HG03432 (cell line): ENCODE measurements at regions not wholly inside any gene's neighbourhood (a gene's known extent, or its start where the extent isn't known, plus 50 kb on each side); places are given as distances from the start of the nearest gene placed in this dataset.

ENCODE experiments used
- ATAC-seq: cut with Tn5 transposase; IDR thresholded peaks from one replicate; pipeline ENCODE4 v1.9.1; 2021; ENCODE audit warnings: mild to moderate bottlenecking, moderate library complexity; ENCODE audit not compliant: unreplicated experiment

- ATAC-seq, result no peak
Observed at GRCh38 chr9:81741103-81741502, 51.8 kb upstream of the TLE1 start.

GRCh38 chr9:81748091-81748490 lies 58.7 kb upstream of the TLE1 start:
- no peak for ATAC-seq

GRCh38 chr9:81753436-81753835 lies 64.1 kb upstream of the TLE1 start:
- no peak for ATAC-seq

- ATAC-seq, result no peak
Observed at GRCh38 chr9:81754245-81754644, 64.9 kb upstream of the TLE1 start.

- no peak for ATAC-seq
Observed at GRCh38 chr9:81755721-81756120, 66.4 kb upstream of the TLE1 start.

GRCh38 chr9:81756561-81756960 lies 67.2 kb upstream of the TLE1 start:
- ATAC-seq, result no peak

GRCh38 chr9:81758123-81758797 lies 68.9 kb upstream of the TLE1 start:
- no peak for ATAC-seq

- ATAC-seq, result no peak
Observed at GRCh38 chr9:81759680-81760215, 70.4 kb upstream of the TLE1 start.

GRCh38 chr9:81767921-81768320 lies 78.6 kb upstream of the TLE1 start:
- ATAC-seq, result no peak

GRCh38 chr9:81771571-81771970 lies 82.2 kb upstream of the TLE1 start:
- no peak for ATAC-seq

GRCh38 chr9:81772144-81772543 lies 82.8 kb upstream of the TLE1 start:
- no peak for ATAC-seq

- no peak for ATAC-seq
Observed at GRCh38 chr9:81776390-81776789, 87.0 kb upstream of the TLE1 start.

GRCh38 chr9:81776834-81777233 lies 87.5 kb upstream of the TLE1 start:
- no peak for ATAC-seq

GRCh38 chr9:81777482-81777881 lies 88.1 kb upstream of the TLE1 start:
- ATAC-seq, result no peak

GRCh38 chr9:81782313-81782995 lies 93.1 kb upstream of the TLE1 start:
- no peak for ATAC-seq

GRCh38 chr9:81787747-81788632 lies 98.6 kb upstream of the TLE1 start:
- ATAC-seq, result no peak

GRCh38 chr9:81789721-81790120 lies 100.4 kb upstream of the TLE1 start:
- no peak for ATAC-seq

GRCh38 chr9:81790166-81790565 lies 100.8 kb upstream of the TLE1 start:
- no peak for ATAC-seq

GRCh38 chr9:81791076-81791475 lies 101.7 kb upstream of the TLE1 start:
- ATAC-seq, result no peak

- no peak for ATAC-seq
Observed at GRCh38 chr9:81798606-81799005, 109.3 kb upstream of the TLE1 start.

GRCh38 chr9:81801190-81801589 lies 111.8 kb upstream of the TLE1 start:
- no peak for ATAC-seq
